Upper lobe of left lung (tissue), 4 donors: ENCODE measurements at regions not wholly inside any gene's neighbourhood (a gene's known extent, or its start where the extent isn't known, plus 50 kb on each side); places are given as distances from the start of the nearest gene placed in this dataset.

Experiments used
- POLR2A ChIP-seq, 4 donors: fragments of 450-650 bp; IDR thresholded peaks; one replicate each; pipeline ENCODE4 v1.5.1; 2016 to 2017; ENCODE audit warnings: antibody characterized with exemption in 4 of 4, mild to moderate bottlenecking in 2 of 4
- TF ChIP-seq, protein P1 (sequence below), 6 experiments: fragments of 450-650 bp in 4 of 6; fragments of 200-600 bp in 2 of 6; sonication (generic) in 2 of 6; IDR thresholded peaks; one replicate each; pipeline ENCODE4 v1.5.1; 2016 to 2019; ENCODE audit warnings: antibody characterized with exemption in 6 of 6

- TF ChIP-seq POLR2A (IDR thresholded peaks at IDR 0.05), result no peak
- TF ChIP-seq, protein P1, sequence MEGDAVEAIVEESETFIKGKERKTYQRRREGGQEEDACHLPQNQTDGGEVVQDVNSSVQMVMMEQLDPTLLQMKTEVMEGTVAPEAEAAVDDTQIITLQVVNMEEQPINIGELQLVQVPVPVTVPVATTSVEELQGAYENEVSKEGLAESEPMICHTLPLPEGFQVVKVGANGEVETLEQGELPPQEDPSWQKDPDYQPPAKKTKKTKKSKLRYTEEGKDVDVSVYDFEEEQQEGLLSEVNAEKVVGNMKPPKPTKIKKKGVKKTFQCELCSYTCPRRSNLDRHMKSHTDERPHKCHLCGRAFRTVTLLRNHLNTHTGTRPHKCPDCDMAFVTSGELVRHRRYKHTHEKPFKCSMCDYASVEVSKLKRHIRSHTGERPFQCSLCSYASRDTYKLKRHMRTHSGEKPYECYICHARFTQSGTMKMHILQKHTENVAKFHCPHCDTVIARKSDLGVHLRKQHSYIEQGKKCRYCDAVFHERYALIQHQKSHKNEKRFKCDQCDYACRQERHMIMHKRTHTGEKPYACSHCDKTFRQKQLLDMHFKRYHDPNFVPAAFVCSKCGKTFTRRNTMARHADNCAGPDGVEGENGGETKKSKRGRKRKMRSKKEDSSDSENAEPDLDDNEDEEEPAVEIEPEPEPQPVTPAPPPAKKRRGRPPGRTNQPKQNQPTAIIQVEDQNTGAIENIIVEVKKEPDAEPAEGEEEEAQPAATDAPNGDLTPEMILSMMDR (IDR thresholded peaks at IDR 0.05), result no peak
Measured at GRCh38 chr11:38130976-38131375, 1532.9 kb upstream of the RAG2 start.
